NCI-H2171 (cell line): ENCODE measurements at regions not wholly inside any gene's neighbourhood (a gene's known extent, or its start where the extent isn't known, plus 50 kb on each side); places are given as distances from the start of the nearest gene placed in this dataset.
A peak's percentile ranks its signal among the peaks of the same experiment; 100 is the strongest.
"Not testable (repeated sequence)": the region's sequence is repeated elsewhere in the genome, so short reads cannot be mapped to it uniquely, and the experiment has no call there.

Experiments
- DNase-seq: peaks from one replicate; lab custom pipeline; 2025; lab: John Stamatoyannopoulos, UW

DNA sequence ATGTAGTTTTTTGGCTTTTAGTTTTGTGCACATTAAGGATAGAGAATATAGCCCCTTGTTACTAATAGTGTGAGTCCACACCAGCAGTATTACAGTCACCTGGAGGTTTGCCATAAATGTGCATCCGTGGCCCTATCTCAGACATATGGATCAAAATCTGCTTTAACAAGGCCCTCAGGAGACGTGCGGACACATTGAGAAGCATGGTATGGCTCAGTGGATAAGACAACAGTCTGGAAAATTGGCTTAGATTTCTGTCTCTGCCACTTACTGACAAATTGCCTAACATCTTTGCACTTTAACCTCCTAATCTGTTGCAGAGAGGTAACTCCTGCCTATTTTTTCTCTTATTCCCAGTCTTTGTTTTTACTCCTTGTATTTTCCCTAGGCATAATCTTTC is 307.2 kb upstream of the DLGAP1 start:
- no peak for DNase-seq

DNA sequence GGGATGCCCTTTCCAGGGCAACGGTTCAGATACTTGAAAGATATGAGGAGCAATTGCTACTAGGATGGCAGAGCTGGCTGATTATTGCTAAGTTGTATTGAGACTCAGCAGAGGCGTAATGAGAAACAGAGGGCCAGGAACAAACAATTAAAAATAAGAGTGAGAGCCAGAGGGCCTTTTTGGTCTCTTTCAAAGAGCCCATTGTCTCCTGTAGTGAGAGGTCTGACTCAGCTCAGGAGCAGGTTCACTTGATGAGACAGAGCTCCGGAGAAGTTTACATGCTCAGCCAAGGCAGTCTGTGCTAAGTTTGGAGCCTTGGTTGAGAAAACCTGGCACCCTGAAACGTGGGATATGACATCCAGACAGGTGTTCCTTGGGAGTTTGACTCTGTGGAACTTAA is 303.9 kb upstream of the DLGAP1 start:
- no peak for DNase-seq

DNA sequence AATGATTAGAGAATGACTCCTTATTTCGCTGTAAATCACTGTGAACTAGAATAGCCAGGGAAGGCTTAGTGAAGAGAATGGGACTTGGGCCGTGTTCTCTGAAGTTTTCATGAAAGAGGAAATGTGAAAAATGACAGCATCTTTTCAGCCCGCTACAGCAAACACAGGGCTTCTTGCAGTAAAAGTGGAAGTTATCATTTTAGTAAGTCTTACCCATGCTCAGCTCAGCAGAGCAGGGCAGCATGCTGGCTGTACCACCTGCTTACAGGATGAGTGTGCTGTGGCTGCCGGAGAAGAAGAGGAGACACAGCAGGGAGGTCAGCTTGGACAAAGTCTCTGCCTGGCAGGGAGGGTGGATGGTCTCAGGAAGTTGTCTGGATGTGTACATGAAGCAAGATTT is 300.7 kb upstream of the DLGAP1 start:
- DNase-seq: no peak

- not testable (repeated sequence) for DNase-seq
Observed at GRCh38 chr18:4753151-4753550, 298.0 kb upstream of the DLGAP1 start.

DNA sequence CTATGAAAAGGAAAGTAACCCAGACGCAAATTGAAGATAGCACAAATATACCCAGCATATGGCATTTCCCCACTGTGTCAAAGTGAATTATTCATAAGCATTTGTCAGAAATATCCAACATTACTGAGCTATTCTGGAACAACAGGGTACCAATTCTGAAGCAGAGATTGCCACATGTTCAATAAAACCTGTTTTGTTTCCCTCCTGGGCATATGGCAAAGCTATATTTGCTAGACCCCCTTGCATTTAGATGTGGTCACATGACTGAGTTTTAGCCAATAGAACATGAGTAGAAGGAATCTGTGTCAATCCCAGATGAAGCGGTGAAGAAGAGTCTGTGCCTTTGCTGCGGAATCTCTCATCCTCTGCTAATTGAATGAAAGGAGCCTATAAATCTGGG is 296.4 kb upstream of the DLGAP1 start:
- no peak for DNase-seq

DNA sequence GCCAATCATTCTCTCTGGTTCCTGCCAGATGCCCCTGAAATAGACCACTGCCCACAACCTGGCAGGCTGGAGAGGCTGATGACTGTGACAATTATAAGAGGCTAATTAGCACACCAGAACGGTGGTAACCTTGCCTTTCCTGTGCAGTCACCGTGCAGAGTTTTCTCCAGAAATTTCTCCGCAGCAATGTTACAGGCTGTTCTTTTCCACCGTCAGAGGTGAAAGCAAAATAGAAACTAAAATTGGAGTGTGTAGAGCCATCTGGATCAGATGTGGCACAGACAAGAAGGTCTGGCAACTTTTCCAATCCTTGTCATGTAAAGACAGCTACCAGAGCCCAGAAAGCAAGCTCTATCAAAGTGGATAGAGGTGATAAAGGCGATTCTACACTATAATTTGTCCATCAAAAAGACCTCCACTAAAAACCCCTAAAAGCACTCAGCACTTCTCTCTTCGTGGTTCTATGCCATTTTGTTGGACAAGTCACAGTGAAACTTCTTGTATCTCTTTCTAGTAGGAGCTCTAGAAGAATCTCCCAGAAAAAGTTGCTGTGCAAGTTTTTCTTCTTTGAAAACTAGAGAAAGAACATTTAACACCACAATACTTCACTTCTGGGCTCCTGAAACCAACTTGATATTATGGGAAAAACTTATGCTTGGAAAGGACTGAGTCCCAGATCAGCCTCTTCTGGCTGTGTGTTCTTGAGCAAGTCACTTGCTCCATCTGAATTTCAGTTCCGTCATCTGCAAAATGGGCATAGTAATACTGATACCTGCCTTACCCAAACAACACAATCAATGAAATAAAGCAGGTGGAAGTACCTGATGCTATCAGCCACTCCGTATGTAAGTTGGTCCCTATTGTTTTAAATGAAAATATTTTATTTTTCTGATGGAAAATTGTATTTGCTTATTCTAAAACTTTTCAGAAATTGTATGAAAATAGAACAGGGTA is 295.6 kb upstream of the DLGAP1 start:
- DNase-seq: no peak

- DNase-seq: peak; percentile 2
Observed at GRCh38 chr18:4748975-4749374, 293.9 kb upstream of the DLGAP1 start.

- DNase-seq: no peak
Observed at GRCh38 chr18:4734903-4735302, 279.8 kb upstream of the DLGAP1 start.

- DNase-seq: no peak
Observed at GRCh38 chr18:4734021-4734420, 278.9 kb upstream of the DLGAP1 start.

- DNase-seq: no peak
Observed at GRCh38 chr18:4721545-4721944, 266.4 kb upstream of the DLGAP1 start.

GRCh38 chr18:4720518-4720917 is 265.4 kb upstream of the DLGAP1 start:
- no peak for DNase-seq

DNA sequence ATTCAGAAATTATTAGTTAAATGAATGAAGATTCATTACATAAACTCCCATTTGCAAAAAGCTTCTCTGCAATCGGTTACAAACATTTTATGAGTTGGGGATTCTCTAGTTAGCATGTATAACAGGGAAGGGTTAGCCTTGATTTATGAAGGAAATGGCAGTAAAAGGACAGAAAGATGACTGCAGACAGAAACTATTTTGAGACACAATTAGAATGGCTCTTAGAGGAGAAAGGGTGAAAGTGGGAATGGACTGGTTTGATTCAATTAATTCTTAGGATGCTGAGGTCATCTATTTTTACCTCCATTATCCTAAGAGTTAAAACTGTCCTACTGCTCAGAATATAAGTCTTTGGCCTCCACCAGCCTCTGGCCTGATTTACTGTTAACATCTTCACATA is 250.8 kb upstream of the DLGAP1 start:
- no peak for DNase-seq

- no peak for DNase-seq
Observed at GRCh38 chr18:4704781-4705180, 249.7 kb upstream of the DLGAP1 start.

DNA sequence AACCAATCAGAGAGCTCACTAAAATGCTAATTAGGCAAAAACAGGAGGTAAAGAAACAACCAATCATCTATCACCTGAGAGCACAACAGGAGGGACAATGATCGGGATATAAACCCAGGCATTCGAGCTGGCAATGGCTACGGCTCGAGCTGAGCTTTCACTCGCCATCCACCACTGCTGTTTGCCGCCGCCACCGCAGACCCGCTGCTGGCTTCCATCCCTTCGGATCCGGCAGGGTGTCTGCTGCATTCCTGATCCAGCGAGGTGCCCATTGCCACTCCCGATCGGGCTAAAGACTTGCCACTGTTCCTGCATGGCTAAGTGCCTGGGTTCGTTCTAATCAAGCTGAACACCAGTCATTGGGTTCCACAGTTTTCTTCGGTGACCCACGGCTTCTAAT is 236.7 kb upstream of the DLGAP1 start:
- DNase-seq: no peak

GRCh38 chr18:4678685-4679084 is 223.6 kb upstream of the DLGAP1 start:
- not testable (repeated sequence) for DNase-seq

GRCh38 chr18:4677006-4677405 is 221.9 kb upstream of the DLGAP1 start:
- DNase-seq: no peak

DNA sequence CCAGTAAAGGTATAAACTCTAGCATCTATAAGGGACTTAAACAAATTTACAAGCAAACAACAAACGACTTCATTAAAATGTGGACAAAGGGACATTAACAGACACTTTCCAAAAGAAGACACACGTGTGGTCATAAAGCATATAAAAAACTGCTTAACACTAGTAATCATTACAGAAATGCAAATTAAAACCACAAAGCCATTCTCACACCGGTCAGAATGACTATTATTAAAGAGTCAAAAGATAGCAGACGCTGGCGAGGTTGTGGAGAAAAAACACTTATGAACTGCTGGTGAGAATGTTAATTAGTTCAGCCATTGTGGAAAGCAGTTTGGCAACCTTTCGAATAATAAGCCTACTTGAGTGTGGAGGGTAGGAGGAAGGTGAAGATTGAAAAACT is 217.1 kb upstream of the DLGAP1 start:
- DNase-seq: no peak

DNA sequence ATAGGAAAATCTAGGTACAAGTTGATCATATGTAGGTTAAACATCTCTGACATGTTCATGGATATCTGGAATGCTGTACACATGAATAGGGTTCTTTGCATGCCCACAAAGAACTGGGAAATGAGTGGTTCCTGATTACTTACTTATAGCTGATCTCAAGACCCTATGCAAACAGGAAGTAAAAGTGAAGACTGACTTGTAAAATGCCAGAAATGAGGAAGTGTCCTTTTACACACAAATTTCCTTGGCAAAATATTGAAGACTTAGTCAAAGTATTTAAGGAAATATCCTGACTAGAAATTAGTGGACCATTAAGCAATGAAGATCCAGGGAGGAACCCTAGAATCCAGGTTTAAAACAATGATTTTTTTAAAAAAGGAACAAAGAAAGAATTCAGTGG is 203.7 kb upstream of the DLGAP1 start:
- DNase-seq: no peak

DNA sequence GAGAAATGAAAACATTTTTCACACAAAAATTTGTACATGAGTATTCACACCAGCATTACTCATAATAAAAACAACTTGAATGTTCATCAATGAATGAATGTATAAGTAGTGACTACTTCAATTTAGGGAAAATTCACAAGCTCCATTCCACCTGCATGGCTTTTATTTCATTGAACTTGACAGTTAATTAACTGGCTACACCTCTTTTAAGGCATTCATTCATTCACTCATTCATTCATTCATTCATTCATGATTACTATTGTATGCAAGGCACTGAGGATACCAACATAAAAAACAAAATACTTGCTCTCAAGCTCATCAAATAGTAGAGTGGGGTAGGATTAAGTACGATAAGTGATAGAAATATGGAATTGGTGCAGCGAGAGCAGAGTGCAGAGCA is 198.3 kb upstream of the DLGAP1 start:
- DNase-seq: no peak

- DNase-seq: no peak
Observed at GRCh38 chr18:4641771-4642368, 186.8 kb upstream of the DLGAP1 start.

GRCh38 chr18:4640349-4641012 is 185.4 kb upstream of the DLGAP1 start:
- no peak for DNase-seq

DNA sequence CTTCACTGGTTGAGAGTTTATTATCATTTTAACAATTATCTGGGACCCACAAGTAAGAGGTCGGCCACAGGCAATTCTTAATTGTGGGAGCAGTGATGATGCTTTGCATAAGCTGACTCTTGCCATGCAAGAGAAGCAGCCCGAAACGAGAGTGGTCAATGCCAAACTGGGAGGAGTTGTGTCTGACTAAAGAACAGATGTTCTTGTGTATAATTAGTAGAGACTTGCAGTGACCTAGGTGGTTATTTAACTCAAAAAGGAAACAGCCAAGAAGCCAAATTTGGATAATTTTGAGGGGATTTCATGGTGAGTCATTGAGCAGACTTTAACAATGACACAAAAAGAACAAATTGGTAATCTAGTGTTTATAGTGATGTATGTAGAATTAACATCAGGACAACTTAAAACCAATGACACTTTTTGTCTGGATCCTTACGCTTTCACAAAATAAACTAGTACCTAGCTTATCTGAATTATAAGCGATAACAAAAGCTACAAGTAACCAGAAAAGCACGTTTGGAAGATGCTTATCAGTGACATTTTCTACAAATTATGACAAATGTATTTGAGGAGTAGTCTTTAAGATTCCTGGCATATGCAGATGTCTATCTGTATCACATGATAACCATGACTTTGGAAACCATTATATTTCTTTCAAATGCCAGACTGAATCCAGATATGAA is 184.7 kb upstream of the DLGAP1 start:
- no peak for DNase-seq
